Right lobe of liver (tissue), 4 donors: ENCODE measurements at regions not wholly inside any gene's neighbourhood (a gene's known extent, or its start where the extent isn't known, plus 50 kb on each side); places are given as distances from the start of the nearest gene placed in this dataset.

Experiments used
- CTCF ChIP-seq, 4 donors: fragments of 200-600 bp in 3 of 4; fragments of 450-650 bp in 1 of 4; IDR thresholded peaks; one replicate each; pipeline versions ENCODE4 v1.5.1 to v1.8.0; 2016 to 2022; ENCODE audit warnings: antibody characterized with exemption in 4 of 4, mild to moderate bottlenecking in 2 of 4
- POLR2A ChIP-seq: fragments of 450-650 bp; IDR thresholded peaks from one replicate; pipeline ENCODE4 v1.6.1; 2017; ENCODE audit warnings: antibody characterized with exemption, mild to moderate bottlenecking
- donor health status: DM: no; HTN: no; CAD: no.
- donor health status: DM: no; HTN: no; CAD: no.
- donor health status: DM: no; HTN: yes; CAD: no.

- TF ChIP-seq POLR2A (no peak), CTCF (IDR thresholded peaks at IDR 0.05) (no peak)
These were observed 357.8 kb downstream of the MAFB start for GRCh38 chr20:40331249-40331648.
